HT-29 (cell line): ENCODE measurements at regions not wholly inside any gene's neighbourhood (a gene's known extent, or its start where the extent isn't known, plus 50 kb on each side); places are given as distances from the start of the nearest gene placed in this dataset.

Experiments used
- DNase-seq: peaks from one replicate; pipeline ENCODE4 v3.0.0-alpha.2; 2015; ENCODE audit warnings: low spot score

DNA sequence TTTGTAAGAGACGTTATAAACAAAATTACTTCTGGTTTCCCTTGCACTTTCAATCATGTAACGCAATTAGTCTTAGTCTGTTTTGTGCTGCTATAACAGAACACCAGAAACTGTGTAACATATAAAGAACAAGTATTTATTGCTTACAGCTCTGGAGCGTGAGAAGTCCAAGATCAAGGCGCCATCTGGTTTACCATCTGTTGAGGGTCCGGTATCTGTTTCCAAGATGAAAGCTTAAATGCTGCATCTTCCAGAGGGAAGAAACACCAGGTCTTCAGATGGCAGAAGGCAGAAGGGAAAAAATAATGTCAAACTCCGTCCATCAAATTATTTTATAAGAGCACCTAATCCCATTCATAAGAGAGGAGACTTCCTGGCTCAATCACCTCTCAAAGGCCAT, 474.1 kb downstream of the PDGFC start:
- no peak for DNase-seq

- no peak for DNase-seq
These were observed 474.8 kb downstream of the PDGFC start for GRCh38 chr4:156496797-156497196.

GRCh38 chr4:156495836-156496235, 475.8 kb downstream of the PDGFC start:
- DNase-seq = peak; percentile 29

DNA sequence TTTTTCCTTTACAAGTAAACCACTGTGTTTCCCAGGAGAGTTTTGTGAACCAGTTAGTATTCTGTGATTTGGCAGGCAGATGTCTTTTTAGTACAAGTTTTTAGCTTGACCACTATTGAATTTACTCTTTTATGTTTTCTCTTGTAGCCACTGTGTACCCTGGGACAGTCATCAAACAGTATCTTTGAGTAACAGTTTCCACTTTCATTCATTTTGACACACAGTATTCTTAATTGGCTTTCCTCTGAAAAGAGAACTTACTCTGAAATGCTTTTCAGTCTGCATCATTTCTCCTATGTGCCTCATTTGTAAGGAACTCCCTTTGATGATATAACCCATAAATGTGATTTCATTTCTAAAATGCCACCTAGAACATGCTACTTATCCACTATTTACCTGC, 476.5 kb downstream of the PDGFC start:
- no peak for DNase-seq

DNA sequence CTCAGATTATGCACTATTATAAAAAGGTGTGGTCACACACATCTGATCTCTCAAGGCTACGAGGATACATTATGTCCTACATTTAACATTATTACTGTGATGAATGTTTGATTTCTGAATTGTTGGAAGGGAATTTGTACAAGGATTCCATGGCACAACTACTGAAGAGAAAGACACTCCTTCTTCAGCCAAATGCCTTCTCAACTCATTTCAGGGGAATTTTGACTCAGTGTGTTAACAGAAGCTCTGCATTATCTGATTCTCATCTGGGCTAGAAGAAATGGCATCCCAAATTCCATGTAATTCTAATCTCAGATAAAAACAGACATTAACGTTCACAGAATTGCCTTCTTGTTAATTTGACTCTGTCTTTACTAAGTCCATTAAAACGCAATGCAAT, 477.7 kb downstream of the PDGFC start:
- DNase-seq = no peak

- DNase-seq = no peak
These were observed 484.5 kb downstream of the PDGFC start for GRCh38 chr4:156487107-156487506.

GRCh38 chr4:156481845-156482244, 489.8 kb downstream of the PDGFC start:
- DNase-seq = no peak

- no peak for DNase-seq
These were observed 494.0 kb downstream of the PDGFC start for GRCh38 chr4:156477636-156478035.

GRCh38 chr4:156476359-156476758, 495.2 kb downstream of the PDGFC start:
- DNase-seq = peak; percentile 36

GRCh38 chr4:156475322-156475721, 496.3 kb downstream of the PDGFC start:
- DNase-seq = peak; percentile 64

DNA sequence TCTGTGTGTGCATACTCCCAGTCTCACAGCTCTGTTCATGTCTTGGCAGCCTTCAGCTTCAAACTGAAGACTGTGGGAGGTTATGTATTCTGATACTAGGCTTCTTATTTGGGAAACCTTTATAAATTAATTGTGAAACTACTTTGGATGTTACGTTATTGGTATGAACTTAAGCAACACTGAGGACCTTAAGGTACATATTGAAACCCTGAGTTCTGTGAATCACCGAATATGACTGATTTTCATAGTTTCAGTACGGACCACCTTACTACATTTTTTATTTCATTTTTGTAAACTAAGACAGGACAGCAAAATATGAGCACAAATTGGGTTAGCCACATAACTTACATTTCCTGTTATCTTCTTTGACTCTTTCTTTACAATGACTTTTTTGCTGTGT, 498.4 kb downstream of the PDGFC start:
- DNase-seq = no peak

GRCh38 chr4:156472624-156473023, 499.0 kb downstream of the PDGFC start:
- DNase-seq = no peak

DNA sequence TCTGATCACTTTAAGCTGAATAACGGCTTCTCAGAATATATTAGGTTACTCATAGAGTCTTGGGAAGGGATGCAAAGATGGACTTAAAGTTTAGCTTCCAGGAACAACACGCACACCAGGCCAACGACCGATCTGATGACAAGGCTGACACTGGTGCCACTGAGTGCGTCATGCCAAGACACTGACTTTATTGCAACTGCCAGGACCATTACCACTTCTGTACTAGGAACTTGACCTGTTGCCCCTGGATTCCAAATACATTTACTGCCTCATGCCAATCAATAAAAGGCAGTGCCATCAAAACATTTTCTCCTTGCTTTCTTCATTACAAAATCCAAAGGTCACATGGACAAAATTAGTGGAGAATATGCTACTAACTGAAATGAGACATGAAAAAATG, 505.9 kb upstream of the CTSO start:
- no peak for DNase-seq

DNA sequence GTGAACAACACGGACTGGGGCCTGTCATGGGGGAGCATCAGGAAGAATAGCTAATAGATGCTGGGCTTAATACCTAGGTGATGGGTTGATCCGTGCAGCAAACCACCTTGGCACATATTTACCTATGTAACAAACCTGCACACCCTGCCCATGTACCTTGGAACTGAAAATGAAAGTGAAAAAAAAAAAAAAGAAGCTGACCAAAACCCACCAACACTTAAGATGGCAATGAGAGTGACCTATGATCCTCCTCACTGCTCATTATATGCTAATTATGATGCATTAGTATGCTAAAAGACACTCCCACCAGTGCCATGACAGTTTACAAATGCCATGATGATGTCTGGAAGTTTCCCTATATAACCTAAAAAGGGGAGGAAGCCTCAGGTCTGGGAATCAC, 503.2 kb upstream of the CTSO start:
- no peak for DNase-seq

GRCh38 chr4:156443488-156443887, 489.8 kb upstream of the CTSO start:
- no peak for DNase-seq

DNA sequence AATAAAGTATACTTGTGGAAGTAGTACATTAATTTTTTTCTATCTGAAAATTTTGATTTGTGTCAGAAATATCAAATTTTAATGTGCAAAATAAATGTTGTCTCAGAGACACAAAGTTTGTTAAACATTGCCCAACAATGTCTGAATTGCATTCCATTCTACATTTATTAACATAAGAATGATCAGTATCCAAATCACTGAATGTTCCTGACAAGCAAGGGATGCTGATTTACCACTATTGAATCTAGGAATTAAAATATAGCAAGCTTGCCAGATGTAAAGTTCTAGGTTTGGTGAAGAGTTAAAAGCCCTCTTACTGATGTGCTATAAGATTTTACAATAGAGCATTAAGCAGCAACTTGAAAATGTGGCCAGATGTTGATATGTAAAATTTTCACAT, 489.2 kb upstream of the CTSO start:
- DNase-seq = no peak

DNA sequence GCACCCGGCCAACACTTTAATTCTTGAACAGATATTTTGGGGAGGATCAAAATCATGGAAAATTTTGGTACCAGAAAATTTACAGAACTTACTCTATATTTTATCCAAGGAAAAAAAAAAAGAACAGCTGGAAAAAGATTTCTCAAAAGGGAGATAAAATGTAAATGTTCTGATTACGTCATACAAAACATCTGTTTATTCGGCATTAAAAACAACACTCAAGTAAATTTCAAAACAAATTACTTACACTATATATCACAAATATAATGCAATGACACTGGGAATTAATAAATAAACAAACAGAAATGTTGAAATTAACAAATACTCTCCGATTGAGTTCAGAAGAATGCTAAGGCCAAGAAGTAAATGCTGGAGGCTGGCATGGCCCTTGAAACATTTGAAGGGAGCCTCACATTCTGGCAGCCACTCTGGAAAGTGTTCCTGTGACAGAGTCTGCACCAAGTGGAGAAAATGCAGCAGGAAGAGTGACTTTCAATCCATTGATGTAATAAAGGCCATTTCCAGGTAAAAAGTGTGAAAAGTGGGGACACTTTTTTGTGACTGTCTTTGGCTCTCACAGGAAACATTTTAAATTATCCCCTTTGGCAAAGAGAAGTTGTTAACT, 486.0 kb upstream of the CTSO start:
- no peak for DNase-seq

DNA sequence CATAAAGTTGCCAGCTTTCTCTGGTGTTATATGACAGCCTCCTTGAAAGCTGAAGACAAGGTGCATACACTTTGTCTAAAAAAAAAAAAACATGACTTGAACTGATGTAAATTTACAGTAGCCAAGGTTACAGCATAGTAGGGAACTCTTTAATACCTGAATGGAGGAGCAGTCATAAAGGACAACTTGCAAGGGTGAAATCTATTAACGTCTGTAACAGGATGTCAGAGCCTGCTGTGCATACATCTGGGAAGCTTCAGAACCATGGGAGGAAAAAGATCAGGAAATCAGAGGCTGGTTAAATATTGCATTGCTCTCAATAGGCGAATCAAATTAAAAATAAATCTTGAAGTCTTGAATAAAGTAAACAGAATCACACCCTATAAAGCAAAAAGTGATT, 484.0 kb upstream of the CTSO start:
- DNase-seq = no peak

DNA sequence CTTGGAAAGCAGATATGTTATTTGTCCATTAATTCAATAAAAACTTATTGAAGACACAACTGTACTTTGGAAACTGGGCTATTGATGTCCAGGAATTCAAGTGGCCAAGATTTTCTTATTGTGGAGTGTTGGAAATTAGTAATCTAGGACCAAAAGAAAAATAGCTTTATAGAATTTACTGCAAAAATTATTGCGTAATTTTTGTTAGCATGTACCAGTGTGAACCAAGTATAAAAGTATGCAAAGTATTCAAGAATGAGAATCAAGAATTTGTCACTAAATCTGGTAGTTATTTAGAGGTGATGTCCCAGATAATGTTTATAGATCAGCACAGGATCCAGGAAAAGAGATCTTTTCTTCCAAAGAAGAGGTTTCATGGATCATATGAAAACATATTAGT, 468.9 kb upstream of the CTSO start:
- no peak for DNase-seq

- DNase-seq = no peak
These were observed 467.0 kb upstream of the CTSO start for GRCh38 chr4:156420623-156421022.

- no peak for DNase-seq
These were observed 465.5 kb upstream of the CTSO start for GRCh38 chr4:156419080-156419685.

- no peak for DNase-seq
These were observed 460.7 kb upstream of the CTSO start for GRCh38 chr4:156414406-156414805.

- no peak for DNase-seq
These were observed 459.8 kb upstream of the CTSO start for GRCh38 chr4:156413239-156414135.
